ENCODE measurements at regions not wholly inside any gene's neighbourhood (a gene's known extent, or its start where the extent isn't known, plus 50 kb on each side); places are given as distances from the start of the nearest gene placed in this dataset.

GRCh38 chr6:40877362-40877761, 161.7 kb downstream of the UNC5CL start:
- no peak for TF ChIP-seq TAF1 (IDR thresholded peaks at IDR 0.05; ENCODE audit: borderline replicate concordance, insufficient read depth, low read length)
- TF ChIP-seq POLR2AphosphoS5 (IDR thresholded peaks at IDR 0.05; ENCODE audit: low read depth, low read length) = no peak

Measured in PFSK-1 (cell line).